Hepatocyte (in vitro differentiated cells): ENCODE measurements at regions not wholly inside any gene's neighbourhood (a gene's known extent, or its start where the extent isn't known, plus 50 kb on each side); places are given as distances from the start of the nearest gene placed in this dataset.

Experiments
- EZH2 ChIP-seq: fragments of 200-600 bp; sonication (generic); IDR thresholded peaks from 2 replicates; pipeline ENCODE4 v1.6.1; 2016; ENCODE audit warnings: antibody characterized with exemption, mild to moderate bottlenecking, borderline replicate concordance
- EZH2phosphoT487 ChIP-seq: fragments of 200-600 bp; sonication (generic); IDR thresholded peaks from one replicate; pipeline ENCODE4 v1.6.1; 2018; ENCODE audit warnings: antibody characterized with exemption, mild to moderate bottlenecking, low read depth, moderate library complexity; ENCODE audit not compliant: unreplicated experiment, severe bottlenecking
- TF ChIP-seq, protein P1 (sequence below): fragments of 200-600 bp; sonication (generic); IDR thresholded peaks from 2 replicates; pipeline ENCODE4 v1.5.1; 2016; ENCODE audit warnings: antibody characterized with exemption, mild to moderate bottlenecking; ENCODE audit not compliant: poor library complexity

DNA sequence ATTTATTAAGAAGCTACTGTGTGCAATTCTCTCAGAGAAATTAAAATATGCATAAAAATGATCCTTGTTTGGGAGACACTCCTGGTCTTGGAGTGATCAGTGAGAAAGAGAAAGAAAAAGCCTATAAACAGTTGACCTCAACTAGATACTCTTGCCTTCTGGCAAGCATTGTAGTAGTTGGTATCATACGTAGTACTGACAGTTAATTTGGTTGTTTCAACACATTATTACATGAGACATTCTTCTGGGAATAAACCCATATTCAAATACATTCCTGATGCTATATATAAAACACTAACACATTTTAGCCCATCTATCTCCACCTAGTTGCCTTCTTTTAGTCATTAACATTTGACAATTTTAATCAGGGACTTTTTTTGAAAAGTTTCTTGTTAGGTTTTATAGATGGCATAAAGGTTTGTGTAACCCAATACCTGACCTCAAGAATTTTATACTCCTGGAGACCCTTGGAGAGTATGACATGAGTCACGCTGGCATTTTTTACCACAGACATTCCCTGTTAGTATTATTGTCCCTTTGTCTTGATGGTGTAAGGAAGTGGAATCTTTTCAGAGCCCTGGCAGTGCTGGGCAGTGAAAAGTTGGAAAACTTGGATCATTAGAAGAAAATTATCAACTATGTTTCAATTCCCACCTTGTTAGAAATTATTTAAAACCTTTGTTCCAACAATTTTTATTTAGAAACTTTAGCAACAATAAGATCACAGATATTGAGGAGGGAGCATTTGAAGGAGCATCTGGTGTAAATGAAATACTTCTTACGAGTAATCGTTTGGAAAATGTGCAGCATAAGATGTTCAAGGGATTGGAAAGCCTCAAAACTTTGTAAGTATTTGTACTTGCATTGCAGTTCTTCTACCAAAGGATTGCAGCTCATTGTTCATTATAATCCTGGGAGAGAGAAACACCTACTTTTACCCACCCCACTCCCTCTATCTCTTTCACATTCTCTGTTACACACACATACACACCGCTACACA is 167.1 kb upstream of the PACRGL start:
- TF ChIP-seq, protein P1, sequence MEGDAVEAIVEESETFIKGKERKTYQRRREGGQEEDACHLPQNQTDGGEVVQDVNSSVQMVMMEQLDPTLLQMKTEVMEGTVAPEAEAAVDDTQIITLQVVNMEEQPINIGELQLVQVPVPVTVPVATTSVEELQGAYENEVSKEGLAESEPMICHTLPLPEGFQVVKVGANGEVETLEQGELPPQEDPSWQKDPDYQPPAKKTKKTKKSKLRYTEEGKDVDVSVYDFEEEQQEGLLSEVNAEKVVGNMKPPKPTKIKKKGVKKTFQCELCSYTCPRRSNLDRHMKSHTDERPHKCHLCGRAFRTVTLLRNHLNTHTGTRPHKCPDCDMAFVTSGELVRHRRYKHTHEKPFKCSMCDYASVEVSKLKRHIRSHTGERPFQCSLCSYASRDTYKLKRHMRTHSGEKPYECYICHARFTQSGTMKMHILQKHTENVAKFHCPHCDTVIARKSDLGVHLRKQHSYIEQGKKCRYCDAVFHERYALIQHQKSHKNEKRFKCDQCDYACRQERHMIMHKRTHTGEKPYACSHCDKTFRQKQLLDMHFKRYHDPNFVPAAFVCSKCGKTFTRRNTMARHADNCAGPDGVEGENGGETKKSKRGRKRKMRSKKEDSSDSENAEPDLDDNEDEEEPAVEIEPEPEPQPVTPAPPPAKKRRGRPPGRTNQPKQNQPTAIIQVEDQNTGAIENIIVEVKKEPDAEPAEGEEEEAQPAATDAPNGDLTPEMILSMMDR = no peak
- TF ChIP-seq EZH2phosphoT487 (no peak), EZH2 (no peak)
